Stimulated activated naive CD8-positive, alpha-beta T cell treated with anti-CD3 and anti-CD28 coated beads, Interleukin-15, Interleukin-2, amounts not matched to agents 100 ng/mL and 50 ng/mL, for 24 hours (primary cell): ENCODE measurements at regions not wholly inside any gene's neighbourhood (a gene's known extent, or its start where the extent isn't known, plus 50 kb on each side); places are given as distances from the start of the nearest gene placed in this dataset.

Experiments used
- H3K27ac Mint-ChIP-seq: one replicate; pipeline ENCODE4 v1.8.0; 2021; ENCODE audit warnings: mild to moderate bottlenecking, mixed read lengths
- H3K27me3 Mint-ChIP-seq: one replicate; pipeline ENCODE4 v1.8.0; 2021; ENCODE audit warnings: mixed read lengths
- H3K36me3 Mint-ChIP-seq: one replicate; pipeline ENCODE4 v1.8.0; 2021; ENCODE audit warnings: low read depth, mixed read lengths
- H3K4me1 Mint-ChIP-seq: one replicate; pipeline ENCODE4 v1.8.0; 2021; ENCODE audit warnings: low read depth, mixed read lengths
- H3K4me3 Mint-ChIP-seq: one replicate; pipeline ENCODE4 v1.8.0; 2021; ENCODE audit warnings: mild to moderate bottlenecking, mixed read lengths
- H3K9me3 Mint-ChIP-seq: one replicate; pipeline ENCODE4 v1.8.0; 2021; ENCODE audit warnings: mixed read lengths

DNA sequence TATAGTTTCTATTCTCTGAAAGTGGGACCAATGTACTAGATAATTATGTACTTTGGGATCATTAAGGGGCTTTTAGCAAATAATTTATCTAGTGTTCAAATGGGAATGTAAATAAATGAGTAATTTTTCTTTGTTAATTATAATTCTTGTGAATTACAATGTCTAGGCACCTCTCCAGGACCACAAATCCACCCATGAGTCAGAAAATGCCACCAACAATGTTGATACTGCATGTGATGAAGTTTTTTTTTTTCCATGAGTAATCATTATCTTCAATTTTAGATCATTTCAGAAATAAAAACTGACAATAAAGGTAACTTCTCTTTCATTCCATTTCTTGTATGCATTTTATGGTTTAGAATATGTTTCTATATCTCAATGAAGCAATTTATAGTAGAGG, 470.3 kb downstream of the VRK1 start:
- Mint-ChIP-seq H3K4me3 (no peak overlapping the region), H3K27ac (no peak overlapping the region), H3K4me1 (peaks cover 13% of the 10 kb centered on the region), H3K9me3 (no peaks in the 10 kb centered on the region), H3K36me3 (no peaks in the 10 kb centered on the region), H3K27me3 (no peaks in the 10 kb centered on the region)

DNA sequence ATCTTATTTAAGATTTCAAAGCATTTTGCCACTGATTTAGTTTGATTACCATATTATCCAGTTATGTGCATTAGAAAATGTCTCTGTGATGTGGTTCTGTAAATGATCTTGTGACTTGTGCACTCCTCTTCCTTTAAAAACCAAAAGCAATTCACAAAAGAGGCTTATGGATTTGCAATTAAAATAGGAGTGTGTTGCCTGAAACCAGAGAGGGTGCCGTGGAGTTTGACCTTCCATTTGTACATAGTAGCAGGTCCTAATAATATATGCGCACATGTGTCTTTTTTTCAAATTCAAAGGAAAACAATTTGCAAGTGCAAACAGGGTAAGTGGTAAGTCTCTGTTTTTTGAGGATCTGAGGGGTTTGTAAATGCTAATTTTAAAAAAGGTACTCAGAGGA, 470.9 kb downstream of the VRK1 start:
- Mint-ChIP-seq H3K4me1 (peaks cover 13% of the 10 kb centered on the region), H3K36me3 (no peaks in the 10 kb centered on the region), H3K4me3 (no peak overlapping the region), H3K27ac (no peak overlapping the region), H3K9me3 (no peaks in the 10 kb centered on the region), H3K27me3 (no peaks in the 10 kb centered on the region)

DNA sequence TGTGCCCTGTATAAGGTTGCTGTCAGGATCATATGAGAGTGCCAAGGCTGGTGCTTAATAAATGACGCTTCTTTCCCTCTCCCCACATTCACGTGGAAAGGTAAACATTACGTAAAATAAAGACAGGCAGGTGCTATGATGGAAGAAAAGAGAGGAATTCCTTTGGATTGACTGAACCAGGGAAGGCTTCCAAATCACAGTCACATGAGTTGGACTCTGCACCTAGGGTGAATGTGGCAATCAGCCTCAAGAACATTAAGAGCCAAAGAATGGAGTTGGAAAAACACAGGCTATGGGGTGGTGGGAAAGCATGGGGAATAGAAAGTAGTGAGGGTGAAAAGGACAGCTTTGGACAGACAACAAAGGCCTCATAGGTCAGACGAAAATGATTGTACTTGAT, 473.1 kb downstream of the VRK1 start:
- Mint-ChIP-seq H3K36me3 (no peaks in the 10 kb centered on the region), H3K27me3 (no peaks in the 10 kb centered on the region), H3K4me3 (no peak overlapping the region), H3K27ac (no peak overlapping the region), H3K4me1 (peaks cover 13% of the 10 kb centered on the region), H3K9me3 (no peaks in the 10 kb centered on the region)

GRCh38 chr14:97271451-97271960, 474.3 kb downstream of the VRK1 start:
- H3K9me3 Mint-ChIP-seq: no peaks in the 10 kb centered on the region
- H3K27me3 Mint-ChIP-seq: no peaks in the 10 kb centered on the region
- no peak overlapping the region for H3K27ac Mint-ChIP-seq
- H3K4me1 Mint-ChIP-seq: peaks cover 21% of the 10 kb centered on the region
- no peaks in the 10 kb centered on the region for H3K36me3 Mint-ChIP-seq
- no peak overlapping the region for H3K4me3 Mint-ChIP-seq

DNA sequence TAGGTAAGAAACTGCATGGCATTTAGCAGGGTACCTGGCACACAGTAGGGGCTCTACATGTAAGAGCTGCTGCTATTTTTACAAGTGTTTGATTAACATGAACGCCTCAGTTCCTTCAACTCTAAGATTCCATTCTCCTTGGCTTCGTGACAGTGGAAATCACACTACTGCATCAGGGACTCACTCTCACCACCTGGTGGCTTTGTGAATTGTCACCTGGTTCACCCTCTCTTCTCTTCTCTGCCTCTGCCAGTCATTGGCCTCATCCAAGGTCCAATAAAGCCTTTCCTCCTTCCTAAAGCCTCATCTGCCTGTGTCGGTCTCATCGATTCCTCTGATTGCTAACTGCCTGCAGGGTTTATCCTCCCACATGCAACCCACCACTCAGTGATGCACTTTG, 476.4 kb downstream of the VRK1 start:
- Mint-ChIP-seq H3K9me3 (no peaks in the 10 kb centered on the region), H3K27me3 (no peaks in the 10 kb centered on the region), H3K4me1 (peaks cover 14% of the 10 kb centered on the region), H3K27ac (no peak overlapping the region), H3K4me3 (no peak overlapping the region), H3K36me3 (no peaks in the 10 kb centered on the region)

DNA sequence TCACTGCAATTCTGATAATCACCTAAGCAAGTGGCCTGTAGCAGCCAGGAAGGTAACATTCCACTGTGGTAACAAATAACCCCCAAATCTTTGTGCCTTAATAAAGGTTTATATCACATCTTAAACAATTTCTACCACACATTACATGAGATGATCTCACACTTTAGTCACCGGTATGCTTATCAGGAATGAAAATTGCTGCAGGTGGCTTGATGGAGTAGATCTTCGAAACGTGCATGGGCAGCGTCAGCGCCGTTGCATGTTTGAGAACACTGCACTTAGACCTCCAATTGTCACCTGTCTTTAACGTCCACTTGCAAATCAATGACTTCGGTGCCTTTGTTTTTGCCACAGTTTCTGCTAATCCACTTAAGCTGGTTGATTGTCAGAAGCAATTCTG, 477.4 kb downstream of the VRK1 start:
- H3K4me3 Mint-ChIP-seq: no peak overlapping the region
- no peak overlapping the region for H3K27ac Mint-ChIP-seq
- H3K9me3 Mint-ChIP-seq: no peaks in the 10 kb centered on the region
- peaks cover 13% of the 10 kb centered on the region for H3K4me1 Mint-ChIP-seq
- peaks cover 2% of the 10 kb centered on the region for H3K27me3 Mint-ChIP-seq
- H3K36me3 Mint-ChIP-seq: no peaks in the 10 kb centered on the region

DNA sequence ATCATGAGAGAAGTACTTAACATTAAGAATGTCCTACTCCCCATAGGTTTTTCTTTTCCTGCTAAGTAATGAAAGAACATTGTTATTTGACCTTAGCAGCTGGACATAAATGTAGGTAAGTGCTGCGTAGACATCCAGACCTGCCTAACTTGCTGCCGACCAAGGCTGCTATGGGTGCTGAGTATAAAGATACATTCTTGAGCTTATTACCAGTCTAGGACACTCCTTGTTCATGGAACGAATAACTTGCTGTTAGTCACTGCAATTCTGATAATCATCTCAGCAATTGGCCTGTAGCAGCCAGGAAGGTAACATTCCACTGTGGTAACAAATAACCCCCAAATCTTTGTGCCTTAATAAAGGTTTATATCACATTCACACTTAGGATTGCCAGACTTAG, 478.1 kb downstream of the VRK1 start:
- H3K27me3 Mint-ChIP-seq: peaks cover 5% of the 10 kb centered on the region
- no peak overlapping the region for H3K27ac Mint-ChIP-seq
- no peak overlapping the region for H3K4me3 Mint-ChIP-seq
- peaks cover 13% of the 10 kb centered on the region for H3K4me1 Mint-ChIP-seq
- H3K36me3 Mint-ChIP-seq: no peaks in the 10 kb centered on the region
- no peaks in the 10 kb centered on the region for H3K9me3 Mint-ChIP-seq

DNA sequence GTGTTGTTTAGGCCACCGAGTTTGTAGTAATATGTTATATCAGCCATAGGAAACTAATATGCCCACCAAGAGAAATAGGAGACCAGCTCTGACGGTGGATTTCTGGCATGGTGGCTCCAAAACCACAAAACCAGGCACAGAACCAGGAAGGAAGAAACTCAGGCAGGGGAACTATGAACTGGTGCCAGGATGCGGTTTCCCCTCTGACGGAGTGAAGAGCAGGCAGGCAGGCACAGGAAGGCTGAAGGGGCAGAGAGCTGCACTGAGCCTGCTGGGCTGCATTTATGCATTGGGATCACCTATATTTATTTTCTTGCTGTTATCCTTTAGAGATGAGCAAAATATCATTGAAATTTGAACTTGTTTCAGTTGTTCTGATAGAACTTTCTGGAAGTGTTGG, 479.4 kb downstream of the VRK1 start:
- H3K27ac Mint-ChIP-seq: no peak overlapping the region

DNA sequence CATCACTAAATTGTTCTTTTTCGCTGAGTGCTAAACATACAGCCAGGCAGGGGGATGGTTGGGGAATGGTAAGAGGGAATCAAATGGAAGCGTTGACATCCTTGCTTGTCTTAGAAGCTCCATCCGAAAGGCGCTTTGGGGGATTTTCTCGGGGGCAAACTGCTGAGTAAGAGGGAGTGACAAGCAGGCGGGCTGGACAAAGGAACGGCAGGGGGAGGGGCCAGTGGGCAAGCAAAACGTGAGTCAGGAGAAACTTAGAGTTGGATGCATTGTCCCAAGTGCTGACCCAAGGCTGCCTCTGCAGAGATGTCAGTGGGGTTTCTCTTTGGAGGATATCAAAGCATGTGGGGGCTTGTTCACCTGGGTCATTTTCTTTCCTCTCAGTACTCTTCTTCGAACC, 480.5 kb downstream of the VRK1 start:
- Mint-ChIP-seq H3K4me1 (peaks cover 13% of the 10 kb centered on the region), H3K9me3 (no peaks in the 10 kb centered on the region), H3K27me3 (peaks cover 5% of the 10 kb centered on the region), H3K36me3 (no peaks in the 10 kb centered on the region), H3K27ac (no peak overlapping the region), H3K4me3 (no peak overlapping the region)

More for the DNA sequence above, 479.4 kb downstream of the VRK1 start:
- H3K4me1 Mint-ChIP-seq: peaks cover 13% of the 10 kb centered on the region
- peaks cover 5% of the 10 kb centered on the region for H3K27me3 Mint-ChIP-seq
- no peak overlapping the region for H3K4me3 Mint-ChIP-seq
- H3K9me3 Mint-ChIP-seq: no peaks in the 10 kb centered on the region
- no peaks in the 10 kb centered on the region for H3K36me3 Mint-ChIP-seq

DNA sequence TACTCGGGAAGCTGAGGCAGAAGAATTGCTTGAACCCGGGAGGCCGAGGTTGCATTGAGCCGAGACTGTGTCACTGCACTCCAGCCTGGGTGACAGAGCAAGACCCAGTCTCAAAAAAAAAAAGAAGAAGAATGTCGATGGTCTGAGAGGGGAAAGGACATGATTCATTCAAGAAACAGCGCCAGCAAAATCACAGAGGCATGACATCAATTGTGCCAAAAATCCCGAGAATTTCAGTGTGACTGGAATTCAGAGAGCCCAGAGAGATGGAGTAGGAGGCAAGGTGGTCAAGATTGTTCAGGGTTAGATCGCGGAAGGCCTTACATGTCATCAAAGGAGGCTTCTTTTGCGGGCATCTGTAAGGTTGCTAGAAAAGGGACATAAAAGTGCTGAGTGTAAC, 483.3 kb downstream of the VRK1 start:
- Mint-ChIP-seq H3K27ac (no peak overlapping the region), H3K4me1 (peaks cover 13% of the 10 kb centered on the region), H3K4me3 (no peak overlapping the region), H3K9me3 (no peaks in the 10 kb centered on the region), H3K36me3 (no peaks in the 10 kb centered on the region), H3K27me3 (peaks cover 5% of the 10 kb centered on the region)

GRCh38 chr14:97281741-97282140, 484.6 kb downstream of the VRK1 start:
- Mint-ChIP-seq H3K9me3 (no peaks in the 10 kb centered on the region), H3K36me3 (no peaks in the 10 kb centered on the region), H3K4me1 (peaks cover under 1% of the 10 kb centered on the region), H3K27ac (no peak overlapping the region), H3K4me3 (no peak overlapping the region), H3K27me3 (peaks cover 5% of the 10 kb centered on the region)

GRCh38 chr14:97282210-97283004, 485.2 kb downstream of the VRK1 start:
- H3K4me3 Mint-ChIP-seq: no peak overlapping the region
- no peaks in the 10 kb centered on the region for H3K36me3 Mint-ChIP-seq
- H3K4me1 Mint-ChIP-seq: no peaks in the 10 kb centered on the region
- no peak overlapping the region for H3K27ac Mint-ChIP-seq
- H3K27me3 Mint-ChIP-seq: peaks cover 5% of the 10 kb centered on the region
- no peaks in the 10 kb centered on the region for H3K9me3 Mint-ChIP-seq

GRCh38 chr14:97283005-97283403, 485.8 kb downstream of the VRK1 start:
- Mint-ChIP-seq H3K4me1 (no peaks in the 10 kb centered on the region), H3K36me3 (no peaks in the 10 kb centered on the region), H3K27me3 (peaks cover 8% of the 10 kb centered on the region), H3K27ac (no peak overlapping the region), H3K9me3 (no peaks in the 10 kb centered on the region), H3K4me3 (no peak overlapping the region)

GRCh38 chr14:97283426-97283825, 486.2 kb downstream of the VRK1 start:
- Mint-ChIP-seq H3K36me3 (no peaks in the 10 kb centered on the region), H3K4me3 (no peak overlapping the region), H3K27ac (no peak overlapping the region), H3K9me3 (no peaks in the 10 kb centered on the region), H3K27me3 (peaks cover 11% of the 10 kb centered on the region), H3K4me1 (no peaks in the 10 kb centered on the region)

- H3K27ac Mint-ChIP-seq: no peak overlapping the region
Observed at GRCh38 chr14:97283841-97284240, 486.7 kb downstream of the VRK1 start.

GRCh38 chr14:97287956-97288355, 490.8 kb downstream of the VRK1 start:
- Mint-ChIP-seq H3K36me3 (no peaks in the 10 kb centered on the region), H3K9me3 (no peaks in the 10 kb centered on the region), H3K4me1 (peaks cover 18% of the 10 kb centered on the region), H3K27me3 (peaks cover 16% of the 10 kb centered on the region), H3K4me3 (no peak overlapping the region), H3K27ac (no peak overlapping the region)

More at GRCh38 chr14:97283841-97284240, 486.7 kb downstream of the VRK1 start:
- Mint-ChIP-seq H3K4me3 (no peak overlapping the region), H3K27me3 (peaks cover 14% of the 10 kb centered on the region), H3K9me3 (no peaks in the 10 kb centered on the region), H3K36me3 (no peaks in the 10 kb centered on the region), H3K4me1 (no peaks in the 10 kb centered on the region)
